Right lobe of liver (tissue), 4 donors: ENCODE measurements at regions not wholly inside any gene's neighbourhood (a gene's known extent, or its start where the extent isn't known, plus 50 kb on each side); places are given as distances from the start of the nearest gene placed in this dataset.

ENCODE experiments used
- POLR2A ChIP-seq: fragments of 450-650 bp; IDR thresholded peaks from one replicate; pipeline ENCODE4 v1.6.1; 2017; ENCODE audit warnings: antibody characterized with exemption, mild to moderate bottlenecking
- TF ChIP-seq, protein P1 (sequence below), 4 donors: fragments of 200-600 bp in 3 of 4; fragments of 450-650 bp in 1 of 4; IDR thresholded peaks; one replicate each; pipeline versions ENCODE4 v1.5.1 to v1.8.0; 2016 to 2022; ENCODE audit warnings: antibody characterized with exemption in 4 of 4, mild to moderate bottlenecking in 2 of 4
- donor health status: DM: no; HTN: no; CAD: no.
- donor health status: DM: no; HTN: no; CAD: no.
- donor health status: DM: no; HTN: yes; CAD: no.

DNA sequence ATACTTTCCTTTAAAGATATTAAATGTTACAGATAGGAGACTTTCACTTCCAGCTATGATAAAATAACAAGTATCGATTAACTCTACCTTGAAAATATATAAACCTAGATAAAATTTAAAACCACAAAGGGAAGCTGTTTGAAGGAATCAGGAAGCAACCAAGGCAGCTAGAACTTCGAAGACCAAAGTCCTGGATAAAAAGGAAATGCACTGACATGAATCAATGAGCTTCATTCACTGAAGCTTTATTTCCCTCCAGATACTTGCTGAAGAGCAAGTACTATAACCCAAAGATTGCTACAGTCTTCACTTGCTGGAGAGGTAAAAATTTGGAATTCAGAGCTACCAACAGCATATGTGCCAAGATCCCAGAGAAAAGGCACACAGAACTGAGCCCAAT lies 144.1 kb downstream of the PIK3R1 start:
- TF ChIP-seq, protein P1, sequence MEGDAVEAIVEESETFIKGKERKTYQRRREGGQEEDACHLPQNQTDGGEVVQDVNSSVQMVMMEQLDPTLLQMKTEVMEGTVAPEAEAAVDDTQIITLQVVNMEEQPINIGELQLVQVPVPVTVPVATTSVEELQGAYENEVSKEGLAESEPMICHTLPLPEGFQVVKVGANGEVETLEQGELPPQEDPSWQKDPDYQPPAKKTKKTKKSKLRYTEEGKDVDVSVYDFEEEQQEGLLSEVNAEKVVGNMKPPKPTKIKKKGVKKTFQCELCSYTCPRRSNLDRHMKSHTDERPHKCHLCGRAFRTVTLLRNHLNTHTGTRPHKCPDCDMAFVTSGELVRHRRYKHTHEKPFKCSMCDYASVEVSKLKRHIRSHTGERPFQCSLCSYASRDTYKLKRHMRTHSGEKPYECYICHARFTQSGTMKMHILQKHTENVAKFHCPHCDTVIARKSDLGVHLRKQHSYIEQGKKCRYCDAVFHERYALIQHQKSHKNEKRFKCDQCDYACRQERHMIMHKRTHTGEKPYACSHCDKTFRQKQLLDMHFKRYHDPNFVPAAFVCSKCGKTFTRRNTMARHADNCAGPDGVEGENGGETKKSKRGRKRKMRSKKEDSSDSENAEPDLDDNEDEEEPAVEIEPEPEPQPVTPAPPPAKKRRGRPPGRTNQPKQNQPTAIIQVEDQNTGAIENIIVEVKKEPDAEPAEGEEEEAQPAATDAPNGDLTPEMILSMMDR (IDR thresholded peaks at IDR 0.05), result no peak
- no peak for TF ChIP-seq POLR2A
